ENCODE measurements at regions not wholly inside any gene's neighbourhood (a gene's known extent, or its start where the extent isn't known, plus 50 kb on each side); places are given as distances from the start of the nearest gene placed in this dataset.

DNA sequence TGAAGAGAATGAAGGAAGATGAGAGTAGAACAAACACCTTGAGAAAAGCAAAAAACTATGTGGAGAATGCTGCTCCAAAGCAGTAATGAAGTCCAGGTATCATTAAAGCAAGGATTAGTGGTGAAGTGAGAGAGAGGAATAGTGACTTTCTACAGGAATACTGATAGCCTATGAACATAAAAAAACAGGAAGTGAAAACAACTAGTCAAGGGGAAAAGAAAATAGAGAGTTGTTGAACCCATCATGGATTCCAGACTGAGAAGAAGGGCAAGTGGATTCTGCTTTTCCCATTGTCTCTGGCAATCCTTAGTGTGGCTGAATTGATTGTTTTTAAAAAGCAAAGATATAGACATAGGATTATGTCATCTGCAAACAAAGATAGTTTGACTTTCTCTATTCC, 119.9 kb upstream of the LHX8 start:
- TF ChIP-seq POLR2A (conservative IDR thresholded peaks at IDR 0.05): no peak
- TF ChIP-seq HNRNPLL (IDR thresholded peaks at IDR 0.05; ENCODE audit: low read depth, low read length, poor library complexity, severe bottlenecking): no peak
- no peak for TF ChIP-seq NFRKB (IDR thresholded peaks at IDR 0.05; ENCODE audit: low read depth)
- TF ChIP-seq, protein P1, sequence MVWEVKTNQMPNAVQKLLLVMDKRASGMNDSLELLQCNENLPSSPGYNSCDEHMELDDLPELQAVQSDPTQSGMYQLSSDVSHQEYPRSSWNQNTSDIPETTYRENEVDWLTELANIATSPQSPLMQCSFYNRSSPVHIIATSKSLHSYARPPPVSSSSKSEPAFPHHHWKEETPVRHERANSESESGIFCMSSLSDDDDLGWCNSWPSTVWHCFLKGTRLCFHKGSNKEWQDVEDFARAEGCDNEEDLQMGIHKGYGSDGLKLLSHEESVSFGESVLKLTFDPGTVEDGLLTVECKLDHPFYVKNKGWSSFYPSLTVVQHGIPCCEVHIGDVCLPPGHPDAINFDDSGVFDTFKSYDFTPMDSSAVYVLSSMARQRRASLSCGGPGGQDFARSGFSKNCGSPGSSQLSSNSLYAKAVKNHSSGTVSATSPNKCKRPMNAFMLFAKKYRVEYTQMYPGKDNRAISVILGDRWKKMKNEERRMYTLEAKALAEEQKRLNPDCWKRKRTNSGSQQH (CRISPR knock-in tag; IDR thresholded peaks at IDR 0.05): no peak
- TF ChIP-seq, protein P2, sequence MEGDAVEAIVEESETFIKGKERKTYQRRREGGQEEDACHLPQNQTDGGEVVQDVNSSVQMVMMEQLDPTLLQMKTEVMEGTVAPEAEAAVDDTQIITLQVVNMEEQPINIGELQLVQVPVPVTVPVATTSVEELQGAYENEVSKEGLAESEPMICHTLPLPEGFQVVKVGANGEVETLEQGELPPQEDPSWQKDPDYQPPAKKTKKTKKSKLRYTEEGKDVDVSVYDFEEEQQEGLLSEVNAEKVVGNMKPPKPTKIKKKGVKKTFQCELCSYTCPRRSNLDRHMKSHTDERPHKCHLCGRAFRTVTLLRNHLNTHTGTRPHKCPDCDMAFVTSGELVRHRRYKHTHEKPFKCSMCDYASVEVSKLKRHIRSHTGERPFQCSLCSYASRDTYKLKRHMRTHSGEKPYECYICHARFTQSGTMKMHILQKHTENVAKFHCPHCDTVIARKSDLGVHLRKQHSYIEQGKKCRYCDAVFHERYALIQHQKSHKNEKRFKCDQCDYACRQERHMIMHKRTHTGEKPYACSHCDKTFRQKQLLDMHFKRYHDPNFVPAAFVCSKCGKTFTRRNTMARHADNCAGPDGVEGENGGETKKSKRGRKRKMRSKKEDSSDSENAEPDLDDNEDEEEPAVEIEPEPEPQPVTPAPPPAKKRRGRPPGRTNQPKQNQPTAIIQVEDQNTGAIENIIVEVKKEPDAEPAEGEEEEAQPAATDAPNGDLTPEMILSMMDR (IDR thresholded peaks at IDR 0.05 in 2 of 3, conservative IDR thresholded peaks at IDR 0.05 in 1 of 3; ENCODE audit: insufficient read depth in 2 of 3, low read depth in 1 of 3, low read length in 3 of 3): no peak
- TF ChIP-seq, protein P3, sequence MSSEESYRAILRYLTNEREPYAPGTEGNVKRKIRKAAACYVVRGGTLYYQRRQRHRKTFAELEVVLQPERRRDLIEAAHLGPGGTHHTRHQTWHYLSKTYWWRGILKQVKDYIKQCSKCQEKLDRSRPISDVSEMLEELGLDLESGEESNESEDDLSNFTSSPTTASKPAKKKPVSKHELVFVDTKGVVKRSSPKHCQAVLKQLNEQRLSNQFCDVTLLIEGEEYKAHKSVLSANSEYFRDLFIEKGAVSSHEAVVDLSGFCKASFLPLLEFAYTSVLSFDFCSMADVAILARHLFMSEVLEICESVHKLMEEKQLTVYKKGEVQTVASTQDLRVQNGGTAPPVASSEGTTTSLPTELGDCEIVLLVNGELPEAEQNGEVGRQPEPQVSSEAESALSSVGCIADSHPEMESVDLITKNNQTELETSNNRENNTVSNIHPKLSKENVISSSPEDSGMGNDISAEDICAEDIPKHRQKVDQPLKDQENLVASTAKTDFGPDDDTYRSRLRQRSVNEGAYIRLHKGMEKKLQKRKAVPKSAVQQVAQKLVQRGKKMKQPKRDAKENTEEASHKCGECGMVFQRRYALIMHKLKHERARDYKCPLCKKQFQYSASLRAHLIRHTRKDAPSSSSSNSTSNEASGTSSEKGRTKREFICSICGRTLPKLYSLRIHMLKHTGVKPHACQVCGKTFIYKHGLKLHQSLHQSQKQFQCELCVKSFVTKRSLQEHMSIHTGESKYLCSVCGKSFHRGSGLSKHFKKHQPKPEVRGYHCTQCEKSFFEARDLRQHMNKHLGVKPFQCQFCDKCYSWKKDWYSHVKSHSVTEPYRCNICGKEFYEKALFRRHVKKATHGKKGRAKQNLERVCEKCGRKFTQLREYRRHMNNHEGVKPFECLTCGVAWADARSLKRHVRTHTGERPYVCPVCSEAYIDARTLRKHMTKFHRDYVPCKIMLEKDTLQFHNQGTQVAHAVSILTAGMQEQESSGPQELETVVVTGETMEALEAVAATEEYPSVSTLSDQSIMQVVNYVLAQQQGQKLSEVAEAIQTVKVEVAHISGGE (CRISPR knock-in tag; IDR thresholded peaks at IDR 0.05): no peak
- TF ChIP-seq ZNF408 (CRISPR knock-in tag; IDR thresholded peaks at IDR 0.05; ENCODE audit: low read depth): no peak
- TF ChIP-seq, protein P4, sequence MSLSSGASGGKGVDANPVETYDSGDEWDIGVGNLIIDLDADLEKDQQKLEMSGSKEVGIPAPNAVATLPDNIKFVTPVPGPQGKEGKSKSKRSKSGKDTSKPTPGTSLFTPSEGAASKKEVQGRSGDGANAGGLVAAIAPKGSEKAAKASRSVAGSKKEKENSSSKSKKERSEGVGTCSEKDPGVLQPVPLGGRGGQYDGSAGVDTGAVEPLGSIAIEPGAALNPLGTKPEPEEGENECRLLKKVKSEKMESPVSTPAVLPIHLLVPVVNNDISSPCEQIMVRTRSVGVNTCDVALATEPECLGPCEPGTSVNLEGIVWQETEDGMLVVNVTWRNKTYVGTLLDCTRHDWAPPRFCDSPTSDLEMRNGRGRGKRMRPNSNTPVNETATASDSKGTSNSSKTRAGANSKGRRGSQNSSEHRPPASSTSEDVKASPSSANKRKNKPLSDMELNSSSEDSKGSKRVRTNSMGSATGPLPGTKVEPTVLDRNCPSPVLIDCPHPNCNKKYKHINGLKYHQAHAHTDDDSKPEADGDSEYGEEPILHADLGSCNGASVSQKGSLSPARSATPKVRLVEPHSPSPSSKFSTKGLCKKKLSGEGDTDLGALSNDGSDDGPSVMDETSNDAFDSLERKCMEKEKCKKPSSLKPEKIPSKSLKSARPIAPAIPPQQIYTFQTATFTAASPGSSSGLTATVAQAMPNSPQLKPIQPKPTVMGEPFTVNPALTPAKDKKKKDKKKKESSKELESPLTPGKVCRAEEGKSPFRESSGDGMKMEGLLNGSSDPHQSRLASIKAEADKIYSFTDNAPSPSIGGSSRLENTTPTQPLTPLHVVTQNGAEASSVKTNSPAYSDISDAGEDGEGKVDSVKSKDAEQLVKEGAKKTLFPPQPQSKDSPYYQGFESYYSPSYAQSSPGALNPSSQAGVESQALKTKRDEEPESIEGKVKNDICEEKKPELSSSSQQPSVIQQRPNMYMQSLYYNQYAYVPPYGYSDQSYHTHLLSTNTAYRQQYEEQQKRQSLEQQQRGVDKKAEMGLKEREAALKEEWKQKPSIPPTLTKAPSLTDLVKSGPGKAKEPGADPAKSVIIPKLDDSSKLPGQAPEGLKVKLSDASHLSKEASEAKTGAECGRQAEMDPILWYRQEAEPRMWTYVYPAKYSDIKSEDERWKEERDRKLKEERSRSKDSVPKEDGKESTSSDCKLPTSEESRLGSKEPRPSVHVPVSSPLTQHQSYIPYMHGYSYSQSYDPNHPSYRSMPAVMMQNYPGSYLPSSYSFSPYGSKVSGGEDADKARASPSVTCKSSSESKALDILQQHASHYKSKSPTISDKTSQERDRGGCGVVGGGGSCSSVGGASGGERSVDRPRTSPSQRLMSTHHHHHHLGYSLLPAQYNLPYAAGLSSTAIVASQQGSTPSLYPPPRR (CRISPR knock-in tag; IDR thresholded peaks at IDR 0.05; ENCODE audit: borderline replicate concordance): no peak
- TF ChIP-seq SMARCC2 (IDR thresholded peaks at IDR 0.05; ENCODE audit: low read depth): no peak
- no peak for TF ChIP-seq JUN (IDR thresholded peaks at IDR 0.05; ENCODE audit: borderline replicate concordance, low read depth, low read length)
- TF ChIP-seq JUN (CRISPR knock-in tag; IDR thresholded peaks at IDR 0.05; ENCODE audit: borderline replicate concordance): no peak

Data from K562 (cell line).